T-helper 1 cell treated with Interleukin-12 subunit alpha and Interleukin-12 subunit beta and Interleukin-4 antibody, amounts not matched to agents 30 ng/mL and 1 ng/mL, for 36 hours (primary cell): ENCODE measurements at regions not wholly inside any gene's neighbourhood (a gene's known extent, or its start where the extent isn't known, plus 50 kb on each side); places are given as distances from the start of the nearest gene placed in this dataset.

Experiments
- intact Hi-C: fragments of 100-400 bp; cut with micrococcal nuclease; formaldehyde crosslinking; loops from one replicate; pipeline ENCODE4 v1.15.1; 2024

GRCh38 chr5:133831491-133832224 is 136.8 kb downstream of the C5orf15 start:
- intact Hi-C loops: no loop called here

GRCh38 chr5:133830911-133831310 is 137.5 kb downstream of the C5orf15 start:
- intact Hi-C loops: no loop called here

GRCh38 chr5:133830281-133830680 is 138.1 kb downstream of the C5orf15 start:
- intact Hi-C loops: no loop called here

GRCh38 chr5:133829786-133830185 is 138.6 kb downstream of the C5orf15 start:
- intact Hi-C loops: no loop called here

GRCh38 chr5:133828722-133829121 is 139.7 kb downstream of the C5orf15 start:
- intact Hi-C loops: no loop called here

GRCh38 chr5:133827830-133828229 is 140.6 kb downstream of the C5orf15 start:
- intact Hi-C loops: no loop called here

- intact Hi-C loops: no loop called here
Measured at GRCh38 chr5:133827011-133827410, 141.4 kb downstream of the C5orf15 start.

GRCh38 chr5:133825631-133826289 is 142.7 kb downstream of the C5orf15 start:
- intact Hi-C loops: no loop called here

- intact Hi-C loops: no loop called here
Measured at GRCh38 chr5:133824661-133825254, 143.7 kb downstream of the C5orf15 start.

GRCh38 chr5:133821889-133822288 is 146.5 kb downstream of the C5orf15 start:
- intact Hi-C loops: no loop called here

GRCh38 chr5:133821311-133821741 is 147.1 kb downstream of the C5orf15 start:
- intact Hi-C loops: no loop called here

GRCh38 chr5:133820507-133820906 is 147.9 kb downstream of the C5orf15 start:
- intact Hi-C loops: no loop called here

- intact Hi-C loops: no loop called here
Measured at GRCh38 chr5:133819977-133820471, 148.4 kb downstream of the C5orf15 start.

GRCh38 chr5:133818869-133819600 is 149.4 kb downstream of the C5orf15 start:
- intact Hi-C loops: no loop called here

- intact Hi-C loops: no loop called here
Measured at GRCh38 chr5:133818031-133818431, 150.4 kb downstream of the C5orf15 start.

GRCh38 chr5:133817456-133817855 is 151.0 kb downstream of the C5orf15 start:
- intact Hi-C loops: no loop called here

GRCh38 chr5:133816791-133817190 is 151.6 kb downstream of the C5orf15 start:
- intact Hi-C loops: no loop called here

GRCh38 chr5:133814152-133814551 is 154.3 kb downstream of the C5orf15 start:
- intact Hi-C loops: no loop called here

GRCh38 chr5:133811168-133811567 is 157.3 kb downstream of the C5orf15 start:
- intact Hi-C loops: no loop called here

- intact Hi-C loops: no loop called here
Measured at GRCh38 chr5:133809801-133810200, 158.6 kb downstream of the C5orf15 start.

GRCh38 chr5:133807348-133807747 is 161.1 kb downstream of the C5orf15 start:
- intact Hi-C loops: no loop called here

GRCh38 chr5:133806847-133807246 is 161.6 kb downstream of the C5orf15 start:
- intact Hi-C loops: no loop called here
